ENCODE measurements at regions not wholly inside any gene's neighbourhood (a gene's known extent, or its start where the extent isn't known, plus 50 kb on each side); places are given as distances from the start of the nearest gene placed in this dataset.

DNA sequence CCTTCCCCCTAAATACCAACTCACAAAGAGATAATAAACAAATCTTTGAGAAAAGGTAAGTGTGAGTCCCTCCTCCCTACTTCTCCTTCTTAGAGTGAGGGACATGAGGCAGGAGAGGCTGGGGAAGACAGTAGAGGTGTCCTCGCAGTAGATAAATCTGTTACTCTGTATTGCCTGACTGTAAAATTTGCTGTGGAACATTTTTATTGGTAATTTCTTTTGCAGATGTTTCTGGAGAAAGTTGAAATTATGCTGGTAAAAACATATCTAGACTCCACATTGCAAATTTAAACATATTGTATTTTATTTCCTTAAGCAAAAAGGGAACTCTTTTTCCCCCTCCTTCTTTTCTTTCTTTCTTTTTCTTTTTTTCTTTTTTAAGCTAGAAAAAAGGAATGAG lies 58.5 kb downstream of the PLCE1 start:
- no CpG with 5 or more reads among the region's 1 CpG for WGBS (ENCODE audit: extremely low coverage, insufficient coverage, insufficient read length)
- H3K14ac ChIP-seq (ENCODE audit: low read length) = no peak overlapping the region
- H4K91ac ChIP-seq (ENCODE audit: low read depth, low read length) = no peak overlapping the region

DNA sequence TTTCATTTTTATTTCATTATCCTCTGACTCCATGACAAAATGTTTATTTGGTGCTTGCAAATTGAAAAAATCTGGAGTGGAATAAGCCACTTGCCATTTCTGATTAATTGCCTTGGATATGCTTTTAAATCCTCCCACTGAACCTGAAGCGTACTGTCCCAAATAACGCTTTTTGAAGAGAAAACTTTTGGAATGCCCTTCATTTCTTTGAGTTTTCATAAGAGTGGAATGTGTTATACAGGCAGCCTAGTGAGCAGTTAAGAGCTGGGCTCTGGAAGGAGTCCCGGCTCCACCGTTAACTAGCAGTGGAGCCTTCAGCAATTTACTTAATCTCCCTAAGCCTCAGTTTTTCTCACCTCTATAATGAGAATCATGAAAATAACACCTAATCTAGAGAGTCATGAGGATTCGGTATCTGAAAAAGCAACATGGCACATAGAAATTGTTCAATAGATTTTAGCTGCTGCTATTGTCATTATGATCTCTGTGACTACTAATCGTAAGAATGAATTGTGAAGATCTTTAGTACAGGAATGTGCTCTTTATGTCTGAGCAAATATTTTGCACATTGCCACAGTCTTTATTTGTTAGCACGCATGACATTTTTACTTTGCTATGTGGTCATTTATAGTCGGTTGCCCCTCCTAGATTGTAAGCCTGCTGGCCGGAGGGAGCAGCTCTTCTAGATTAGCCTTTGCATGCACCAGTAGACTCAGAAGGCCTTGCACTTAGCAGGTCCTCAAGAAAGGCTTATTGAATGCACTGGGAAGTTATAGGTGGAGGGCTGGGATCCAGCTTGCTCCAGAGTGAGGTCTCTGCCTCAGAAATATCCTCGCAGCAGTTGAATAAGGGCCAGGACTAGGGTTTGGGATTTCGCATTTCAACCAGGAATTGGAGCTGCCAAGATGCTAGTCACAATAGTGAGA lies 59.4 kb downstream of the PLCE1 start:
- Histone ChIP-seq H3K79me2 (ENCODE audit: control insufficient read depth, insufficient read depth, low read length, poor library complexity) (no peaks in the 10 kb centered on the region), H2BK120ac (ENCODE audit: insufficient read depth, low read length, poor library complexity) (no peak overlapping the region), H4K12ac (ENCODE audit: low read depth, low read length) (no peak overlapping the region), H3K18ac (ENCODE audit: low read length) (no peak overlapping the region), H2BK5ac (ENCODE audit: low read depth, low read length, poor library complexity) (no peak overlapping the region), H3K79me1 (ENCODE audit: low read length) (no peaks in the 10 kb centered on the region), H3K23ac (ENCODE audit: low read length) (no peak overlapping the region), H3K27ac (ENCODE audit: low read depth, low read length) (no peak overlapping the region), H3K14ac (ENCODE audit: low read length) (no peak overlapping the region), H3K9me3 (ENCODE audit: insufficient read depth, low read depth, low read length) (no peaks in the 10 kb centered on the region), H3K4me1 (ENCODE audit: control insufficient read depth in 1 of 2, insufficient read depth in 2 of 2, low read length in 2 of 2) (no peaks in the 10 kb centered on the region), H3K9ac (ENCODE audit: low read length) (no peak overlapping the region), H2AK5ac (ENCODE audit: low read length) (no peak overlapping the region), H4K91ac (ENCODE audit: low read depth, low read length) (no peak overlapping the region), H2AFZ (ENCODE audit: insufficient read depth, low read length, poor library complexity) (no peak overlapping the region), H3K4me2 (ENCODE audit: low read length) (no peak overlapping the region), H3K27me3 (ENCODE audit: insufficient read depth, low read length) (no peaks in the 10 kb centered on the region), H3K36me3 (ENCODE audit: control insufficient read depth in 1 of 2, insufficient read depth in 2 of 2, low read length in 2 of 2) (no peaks in the 10 kb centered on the region), H3K4me3 (ENCODE audit: low read depth, low read length) (no peak overlapping the region), H4K8ac (ENCODE audit: low read depth, low read length) (no peak overlapping the region), H2BK12ac (ENCODE audit: low read length) (no peak overlapping the region), H3K4ac (ENCODE audit: low read depth, low read length) (no peak overlapping the region)
- WGBS (ENCODE audit: extremely low coverage, insufficient coverage, insufficient read length) = no CpG with 5 or more reads among the region's 11 CpGs
- DNase-seq = peak in 1 of 2 donors; percentile 21

More for the DNA sequence above, 58.5 kb downstream of the PLCE1 start:
- DNase-seq = no peak
- Histone ChIP-seq H2AFZ (ENCODE audit: insufficient read depth, low read length, poor library complexity) (no peak overlapping the region), H3K9ac (ENCODE audit: low read length) (no peak overlapping the region), H3K79me1 (ENCODE audit: low read length) (no peaks in the 10 kb centered on the region), H3K18ac (ENCODE audit: low read length) (no peak overlapping the region), H2BK12ac (ENCODE audit: low read length) (no peak overlapping the region), H2BK5ac (ENCODE audit: low read depth, low read length, poor library complexity) (no peak overlapping the region), H3K4ac (ENCODE audit: low read depth, low read length) (no peak overlapping the region), H4K12ac (ENCODE audit: low read depth, low read length) (no peak overlapping the region), H3K79me2 (ENCODE audit: control insufficient read depth, insufficient read depth, low read length, poor library complexity) (no peaks in the 10 kb centered on the region), H3K27me3 (ENCODE audit: insufficient read depth, low read length) (no peaks in the 10 kb centered on the region), H3K4me2 (ENCODE audit: low read length) (no peak overlapping the region), H3K4me3 (ENCODE audit: low read depth, low read length) (no peak overlapping the region), H3K9me3 (ENCODE audit: insufficient read depth, low read depth, low read length) (no peaks in the 10 kb centered on the region), H2AK5ac (ENCODE audit: low read length) (no peak overlapping the region), H3K27ac (ENCODE audit: low read depth, low read length) (no peak overlapping the region), H2BK120ac (ENCODE audit: insufficient read depth, low read length, poor library complexity) (no peak overlapping the region), H3K36me3 (ENCODE audit: control insufficient read depth in 1 of 2, insufficient read depth in 2 of 2, low read length in 2 of 2) (no peaks in the 10 kb centered on the region), H3K4me1 (ENCODE audit: control insufficient read depth in 1 of 2, insufficient read depth in 2 of 2, low read length in 2 of 2) (no peaks in the 10 kb centered on the region), H3K23ac (ENCODE audit: low read length) (no peak overlapping the region), H4K8ac (ENCODE audit: low read depth, low read length) (no peak overlapping the region)

DNA sequence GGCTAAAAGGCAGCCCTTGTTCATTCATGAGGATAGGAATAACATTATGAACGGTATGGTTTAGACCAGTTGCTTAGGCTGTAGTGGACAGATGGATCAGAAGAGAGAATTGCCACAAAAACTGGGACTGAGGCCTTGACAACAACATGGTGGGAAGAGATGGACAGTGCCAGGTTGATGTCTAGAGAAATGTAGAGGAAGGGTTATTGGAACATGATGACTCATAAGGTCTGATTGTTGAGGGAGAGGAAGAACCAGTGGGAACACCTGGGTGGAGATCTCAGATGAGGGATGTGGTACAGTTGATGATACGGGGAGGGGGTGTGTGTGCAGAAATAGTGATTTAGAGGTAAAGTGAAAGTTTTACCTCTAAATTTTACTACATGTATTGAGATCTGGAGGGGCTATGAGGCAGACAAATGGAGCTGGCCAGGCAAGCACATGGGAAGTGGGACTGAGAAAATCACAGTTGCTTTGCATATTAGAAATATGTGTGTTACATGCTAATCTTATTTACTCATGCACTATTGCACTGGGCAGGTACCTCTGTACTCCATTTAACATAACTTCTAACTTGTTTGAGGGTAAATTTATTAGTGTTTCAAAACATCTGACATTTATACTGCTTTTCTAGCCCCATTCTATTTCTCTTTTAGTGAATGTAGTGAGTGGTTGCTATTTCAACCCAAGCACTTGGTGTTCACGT lies 65.6 kb downstream of the PLCE1 start:
- no peak overlapping the region for H2BK5ac ChIP-seq (ENCODE audit: low read depth, low read length, poor library complexity)

DNA sequence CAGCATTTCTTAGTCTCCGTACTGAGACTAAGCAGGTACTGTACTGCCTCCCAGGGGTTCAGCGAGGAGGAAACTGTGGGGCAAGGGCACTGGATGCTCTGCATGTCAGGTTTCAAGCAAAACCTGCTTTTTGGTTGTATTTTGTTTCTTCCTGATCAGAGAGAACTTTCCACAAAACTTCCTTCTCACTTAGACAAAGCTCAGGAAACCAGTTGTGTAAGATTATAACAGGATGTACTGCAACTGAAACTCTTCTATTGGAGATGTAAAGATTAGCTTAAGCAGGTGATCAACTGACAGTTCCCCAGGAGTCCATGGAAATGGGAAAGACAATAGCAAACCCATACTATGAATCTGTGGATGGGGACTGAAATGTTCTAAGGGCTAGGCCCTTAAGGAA lies 67.3 kb downstream of the PLCE1 start:
- Histone ChIP-seq H2BK120ac (ENCODE audit: insufficient read depth, low read length, poor library complexity) (no peak overlapping the region), H3K18ac (ENCODE audit: low read length) (no peak overlapping the region), H3K4me3 (ENCODE audit: low read depth, low read length) (no peak overlapping the region), H2AFZ (ENCODE audit: insufficient read depth, low read length, poor library complexity) (no peak overlapping the region), H3K9me3 (ENCODE audit: insufficient read depth, low read depth, low read length) (no peaks in the 10 kb centered on the region), H3K79me1 (ENCODE audit: low read length) (no peaks in the 10 kb centered on the region), H3K27me3 (ENCODE audit: insufficient read depth, low read length) (no peaks in the 10 kb centered on the region), H4K8ac (ENCODE audit: low read depth, low read length) (no peak overlapping the region), H3K23ac (ENCODE audit: low read length) (no peak overlapping the region), H3K4ac (ENCODE audit: low read depth, low read length) (no peak overlapping the region), H3K27ac (ENCODE audit: low read depth, low read length) (no peak overlapping the region), H4K91ac (ENCODE audit: low read depth, low read length) (no peak overlapping the region), H3K4me1 (ENCODE audit: control insufficient read depth in 1 of 2, insufficient read depth in 2 of 2, low read length in 2 of 2) (no peaks in the 10 kb centered on the region), H3K4me2 (ENCODE audit: low read length) (no peak overlapping the region), H3K9ac (ENCODE audit: low read length) (no peak overlapping the region), H2BK5ac (ENCODE audit: low read depth, low read length, poor library complexity) (no peak overlapping the region), H3K36me3 (ENCODE audit: control insufficient read depth in 1 of 2, insufficient read depth in 2 of 2, low read length in 2 of 2) (no peaks in the 10 kb centered on the region), H4K12ac (ENCODE audit: low read depth, low read length) (no peak overlapping the region), H2AK5ac (ENCODE audit: low read length) (no peak overlapping the region), H2BK12ac (ENCODE audit: low read length) (no peak overlapping the region), H3K14ac (ENCODE audit: low read length) (no peak overlapping the region), H3K79me2 (ENCODE audit: control insufficient read depth, insufficient read depth, low read length, poor library complexity) (no peaks in the 10 kb centered on the region)
- WGBS (ENCODE audit: extremely low coverage, insufficient coverage, insufficient read length) = no CpG with 5 or more reads among the region's 2 CpGs
- DNase-seq = no peak

More for the DNA sequence above, 65.6 kb downstream of the PLCE1 start:
- Histone ChIP-seq H2AFZ (ENCODE audit: insufficient read depth, low read length, poor library complexity) (no peak overlapping the region), H2BK120ac (ENCODE audit: insufficient read depth, low read length, poor library complexity) (no peak overlapping the region), H3K79me1 (ENCODE audit: low read length) (no peaks in the 10 kb centered on the region), H4K91ac (ENCODE audit: low read depth, low read length) (no peak overlapping the region), H2BK12ac (ENCODE audit: low read length) (no peak overlapping the region), H3K4ac (ENCODE audit: low read depth, low read length) (no peak overlapping the region), H2AK5ac (ENCODE audit: low read length) (no peak overlapping the region), H3K79me2 (ENCODE audit: control insufficient read depth, insufficient read depth, low read length, poor library complexity) (no peaks in the 10 kb centered on the region), H4K12ac (ENCODE audit: low read depth, low read length) (no peak overlapping the region), H3K9ac (ENCODE audit: low read length) (no peak overlapping the region), H3K27ac (ENCODE audit: low read depth, low read length) (no peak overlapping the region), H3K4me3 (ENCODE audit: low read depth, low read length) (no peak overlapping the region), H3K4me1 (ENCODE audit: control insufficient read depth in 1 of 2, insufficient read depth in 2 of 2, low read length in 2 of 2) (no peaks in the 10 kb centered on the region), H3K9me3 (ENCODE audit: insufficient read depth, low read depth, low read length) (no peaks in the 10 kb centered on the region), H4K8ac (ENCODE audit: low read depth, low read length) (no peak overlapping the region), H3K23ac (ENCODE audit: low read length) (no peak overlapping the region), H3K36me3 (ENCODE audit: control insufficient read depth in 1 of 2, insufficient read depth in 2 of 2, low read length in 2 of 2) (no peaks in the 10 kb centered on the region), H3K18ac (ENCODE audit: low read length) (no peak overlapping the region), H3K4me2 (ENCODE audit: low read length) (no peak overlapping the region), H3K14ac (ENCODE audit: low read length) (no peak overlapping the region), H3K27me3 (ENCODE audit: insufficient read depth, low read length) (no peaks in the 10 kb centered on the region)
- no peak for DNase-seq
- WGBS (ENCODE audit: extremely low coverage, insufficient coverage, insufficient read length) = no CpG with 5 or more reads among the region's 3 CpGs

Data from trophoblast cell (in vitro differentiated cells and primary cell).